DMS153 treated with DMSO at 0.1 percent for 48 hours (cell line): ENCODE measurements at regions not wholly inside any gene's neighbourhood (a gene's known extent, or its start where the extent isn't known, plus 50 kb on each side); places are given as distances from the start of the nearest gene placed in this dataset.

Experiments
- DNase-seq: peaks from one replicate; lab custom pipeline; 2025; ENCODE audit not compliant: unreplicated experiment; lab: John Stamatoyannopoulos, UW

DNA sequence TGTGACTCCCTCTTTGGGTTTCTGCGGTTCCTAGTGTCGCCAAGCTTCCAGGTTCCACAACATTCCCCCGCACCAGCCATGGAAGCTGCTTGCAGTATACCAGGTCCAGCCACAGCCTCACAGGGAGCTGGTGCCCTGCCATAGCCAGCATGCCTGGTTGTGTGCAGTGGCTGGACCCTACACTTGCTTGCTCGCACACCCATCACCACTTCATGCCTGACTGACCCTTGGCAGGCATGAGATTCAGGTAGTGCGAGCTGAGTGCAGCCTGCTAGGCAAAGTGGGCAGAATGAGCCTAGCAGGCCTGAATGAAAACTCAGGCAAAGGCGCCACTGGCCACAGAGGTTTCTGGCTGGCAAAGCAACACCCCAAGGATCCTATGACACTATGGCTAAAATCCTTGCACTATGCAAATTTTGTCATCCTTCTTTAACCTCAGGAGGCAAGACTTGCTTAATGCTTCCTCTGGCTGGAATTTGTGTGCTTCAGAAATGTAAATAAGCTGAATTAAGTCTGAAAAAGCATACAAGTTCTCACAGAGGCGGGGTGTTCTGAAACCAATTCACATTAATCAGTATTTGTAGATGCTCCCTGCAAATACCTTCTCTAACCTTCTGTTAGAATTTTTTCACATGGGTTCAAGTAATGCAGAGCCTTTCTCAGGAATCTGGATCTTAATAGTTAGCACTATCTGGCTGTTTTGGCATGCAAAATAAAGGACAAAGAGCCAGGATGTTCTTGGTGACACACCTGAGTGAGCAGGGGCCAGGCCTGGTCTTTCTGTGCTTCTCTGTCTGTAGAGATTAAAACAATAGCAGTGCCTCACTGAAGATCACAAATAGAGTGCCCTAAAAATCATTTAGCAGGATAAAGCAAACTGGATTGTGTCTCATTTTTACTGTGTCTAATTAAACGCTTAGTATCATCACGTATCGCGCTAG lies 256.9 kb downstream of the GPATCH2 start:
- no peak for DNase-seq

- DNase-seq, result no peak
These were observed 258.6 kb downstream of the GPATCH2 start for GRCh38 chr1:217372049-217372970.

DNA sequence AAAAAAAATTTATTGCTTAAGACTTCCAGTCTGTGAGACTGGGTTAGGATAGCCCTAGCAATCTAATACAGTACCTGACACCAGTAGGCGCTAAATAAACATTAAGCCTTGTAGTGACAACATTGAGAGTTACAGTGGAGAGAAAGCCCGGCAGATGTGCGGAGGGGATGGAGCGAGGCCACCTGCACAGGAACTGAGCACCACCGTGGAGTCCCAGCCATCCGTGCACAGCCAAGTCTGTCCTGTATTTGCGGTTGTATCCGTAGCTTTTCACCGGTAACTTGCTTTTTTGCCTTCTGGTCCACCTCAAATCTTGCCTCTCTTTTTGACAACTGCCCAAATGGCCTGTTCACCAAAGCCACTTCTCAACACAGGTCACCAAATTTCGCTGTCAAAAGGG lies 260.1 kb downstream of the GPATCH2 start:
- DNase-seq, result no peak

- DNase-seq, result no peak
These were observed 260.8 kb downstream of the GPATCH2 start for GRCh38 chr1:217369996-217370551.

- no peak for DNase-seq
These were observed 261.5 kb downstream of the GPATCH2 start for GRCh38 chr1:217369271-217369981.

- DNase-seq, result no peak
These were observed 266.7 kb downstream of the GPATCH2 start for GRCh38 chr1:217364220-217364619.

DNA sequence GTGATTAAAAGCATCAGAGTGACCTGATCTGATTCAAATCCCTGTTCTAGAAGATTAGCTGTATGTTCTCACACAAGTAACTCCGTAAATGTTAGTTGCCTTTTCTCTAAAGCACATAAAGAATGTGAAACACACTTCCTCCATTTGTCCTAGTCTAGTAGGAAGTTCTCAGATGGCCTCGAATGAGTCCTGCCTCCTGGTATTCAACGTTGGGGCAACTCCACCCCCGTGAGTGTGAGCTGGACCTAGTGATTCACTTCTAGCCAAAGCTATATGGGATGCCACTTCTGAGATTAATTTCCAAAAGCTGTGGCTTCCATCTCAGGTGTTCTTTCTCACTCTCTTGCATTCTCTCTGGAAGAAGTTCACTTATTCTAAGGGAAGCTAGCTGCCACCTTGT lies 267.6 kb downstream of the GPATCH2 start:
- no peak for DNase-seq

DNA sequence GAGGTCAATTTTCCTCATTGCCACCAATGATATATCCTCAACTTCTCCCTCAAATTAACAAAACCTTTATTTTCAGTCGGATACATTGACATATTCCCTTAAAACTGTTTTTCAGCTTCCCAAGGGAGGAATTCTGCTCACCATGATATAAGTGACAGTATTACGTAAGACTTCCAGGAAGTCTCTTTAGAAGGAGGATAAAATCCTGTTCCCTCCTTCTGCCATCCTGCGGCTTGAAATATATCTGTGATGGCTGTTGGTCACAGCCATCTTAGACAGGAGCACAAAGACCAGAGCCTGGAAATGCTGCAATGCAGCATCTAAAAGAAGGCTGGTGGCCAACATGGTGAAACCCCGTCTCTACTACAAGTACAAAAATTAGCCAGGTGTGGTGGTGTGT lies 270.4 kb downstream of the GPATCH2 start:
- no peak for DNase-seq

DNA sequence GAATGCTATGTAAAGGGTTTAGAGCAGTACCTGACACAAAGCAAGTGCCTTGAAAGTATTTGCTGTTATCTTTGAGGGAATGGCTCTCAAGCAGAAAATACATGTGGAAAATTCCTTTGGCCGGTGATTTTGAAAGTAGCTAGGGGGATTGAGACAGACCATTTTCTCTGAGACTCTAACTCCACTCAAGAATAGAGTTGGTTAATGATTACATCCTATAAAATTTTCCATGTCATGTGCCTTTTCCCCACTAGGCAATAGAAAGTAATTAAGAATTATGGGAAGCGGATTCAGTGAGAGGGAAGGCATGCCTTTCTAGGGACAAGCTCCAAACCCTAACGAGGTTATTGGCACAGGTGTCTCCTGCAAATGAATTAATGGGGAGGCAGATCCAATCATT lies 276.0 kb downstream of the GPATCH2 start:
- DNase-seq, result no peak

- DNase-seq, result no peak
These were observed 281.8 kb downstream of the GPATCH2 start for GRCh38 chr1:217348960-217349664.

DNA sequence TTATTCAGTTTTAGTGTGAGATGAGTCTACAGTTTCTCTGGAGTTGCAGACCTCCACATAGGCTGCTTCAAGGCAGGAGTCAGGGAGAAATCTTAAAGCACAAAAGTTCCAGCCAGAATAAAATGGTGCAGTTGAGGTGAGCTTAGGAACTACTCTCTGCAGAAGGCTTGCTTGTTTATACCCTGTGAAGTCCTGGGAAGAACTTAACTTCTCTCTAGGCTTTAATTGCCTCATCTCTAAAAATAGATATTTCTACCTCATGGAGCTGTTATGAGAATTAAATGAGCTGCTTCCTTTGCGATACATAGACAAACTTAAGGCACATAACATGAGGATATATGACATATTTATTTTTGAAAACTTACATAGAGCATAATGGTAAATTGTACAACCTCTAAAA lies 286.2 kb downstream of the GPATCH2 start:
- no peak for DNase-seq

DNA sequence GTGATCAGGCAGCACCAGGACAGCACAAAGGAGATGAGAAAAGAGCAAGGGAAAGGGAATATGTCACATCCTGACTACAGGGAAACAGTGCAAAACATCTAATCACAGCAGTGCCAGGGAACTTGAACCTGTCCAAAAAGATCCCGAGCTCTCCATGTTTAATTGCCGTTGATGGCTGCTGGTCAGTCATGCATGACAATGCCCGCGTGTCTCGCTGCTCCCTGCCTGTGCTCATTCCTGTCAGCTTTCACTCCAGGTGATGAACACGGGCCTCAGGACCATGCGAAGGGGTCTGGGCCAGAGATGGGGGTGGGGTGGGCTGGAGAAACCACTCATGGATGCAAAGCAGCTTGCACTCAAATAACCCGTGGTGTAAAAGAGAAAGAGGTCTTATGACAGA lies 287.0 kb downstream of the GPATCH2 start:
- peak; percentile 34 for DNase-seq

DNA sequence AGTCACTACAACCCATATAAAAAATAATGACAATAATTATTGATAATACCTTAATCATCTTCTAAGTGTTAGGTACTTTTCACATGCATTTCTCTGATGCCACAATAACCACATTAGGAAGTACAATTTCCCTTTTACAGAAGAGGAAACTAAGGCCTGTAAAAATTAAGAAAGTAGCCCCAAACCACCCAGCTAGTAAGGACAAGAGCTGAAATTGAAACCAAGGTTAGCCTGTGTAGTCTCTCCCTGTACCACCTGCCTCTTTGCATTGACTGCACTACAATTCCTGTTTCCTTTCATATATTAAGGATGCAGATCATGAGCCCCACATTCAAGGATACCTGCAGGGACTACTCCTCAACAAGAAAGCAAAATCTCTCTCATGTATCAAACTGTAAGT lies 288.8 kb downstream of the GPATCH2 start:
- DNase-seq, result no peak

DNA sequence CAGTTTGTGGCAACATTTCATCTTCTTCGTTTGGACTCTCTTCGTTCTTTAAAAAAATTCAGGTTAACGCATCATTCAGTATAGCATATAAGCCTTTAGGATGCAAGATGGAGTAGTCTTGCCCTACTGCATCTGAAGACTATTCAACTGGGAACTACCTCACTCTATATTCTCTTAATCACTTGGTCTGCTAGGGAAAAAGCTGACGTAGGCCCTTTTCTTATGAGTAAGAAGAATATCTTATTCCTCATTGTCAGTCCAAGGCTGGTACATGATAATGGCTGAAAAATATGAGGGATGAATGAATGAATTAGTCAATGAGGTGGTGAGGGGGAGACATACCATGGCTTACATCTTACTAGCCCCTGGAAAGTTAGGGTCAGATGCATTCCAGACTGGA lies 294.2 kb downstream of the GPATCH2 start:
- DNase-seq, result no peak

- peak; percentile 31 for DNase-seq
These were observed 297.0 kb downstream of the GPATCH2 start for GRCh38 chr1:217333939-217334338.

GRCh38 chr1:217332431-217333065 lies 298.3 kb downstream of the GPATCH2 start:
- no peak for DNase-seq

DNA sequence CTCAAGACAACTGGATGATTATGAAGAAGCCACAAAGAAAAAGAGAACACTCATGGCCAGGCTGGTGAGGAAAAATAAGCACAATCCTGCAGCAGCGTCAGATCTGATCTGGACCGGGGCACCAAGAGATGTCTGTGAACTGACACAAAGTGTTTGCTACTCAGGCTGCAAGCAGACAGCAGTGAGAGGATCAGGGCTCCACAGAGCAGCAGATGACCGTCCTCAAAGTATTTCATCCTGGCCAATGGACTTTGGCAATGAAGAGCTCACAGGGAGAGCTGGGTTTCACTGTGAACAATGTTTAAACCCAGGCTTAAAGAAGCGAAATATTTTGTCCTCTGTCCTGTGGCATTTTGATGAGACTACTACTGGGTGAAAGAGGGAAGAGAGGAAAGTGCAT lies 299.2 kb downstream of the GPATCH2 start:
- DNase-seq, result no peak

GRCh38 chr1:217327901-217328300 lies 303.0 kb downstream of the GPATCH2 start:
- DNase-seq, result no peak

DNA sequence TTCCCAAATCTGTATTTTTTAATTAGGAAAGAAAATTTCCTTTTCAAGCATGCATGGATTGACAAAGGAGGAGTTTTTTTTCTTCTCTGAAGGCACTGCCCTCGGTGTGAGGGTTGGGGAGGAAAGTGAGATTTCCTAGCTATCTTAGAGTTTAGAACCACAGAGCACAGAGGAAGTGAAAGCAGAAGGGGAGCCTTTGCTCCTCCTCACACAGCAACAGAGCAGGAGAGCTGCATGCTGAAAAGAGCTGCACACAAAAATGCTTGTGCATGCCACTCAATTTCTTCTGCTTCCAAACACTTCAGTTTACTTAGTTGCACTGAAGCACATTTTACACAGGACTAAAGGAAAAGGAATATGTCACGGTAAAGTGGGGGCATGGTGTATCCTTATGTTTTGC lies 308.1 kb downstream of the GPATCH2 start:
- DNase-seq, result no peak

DNA sequence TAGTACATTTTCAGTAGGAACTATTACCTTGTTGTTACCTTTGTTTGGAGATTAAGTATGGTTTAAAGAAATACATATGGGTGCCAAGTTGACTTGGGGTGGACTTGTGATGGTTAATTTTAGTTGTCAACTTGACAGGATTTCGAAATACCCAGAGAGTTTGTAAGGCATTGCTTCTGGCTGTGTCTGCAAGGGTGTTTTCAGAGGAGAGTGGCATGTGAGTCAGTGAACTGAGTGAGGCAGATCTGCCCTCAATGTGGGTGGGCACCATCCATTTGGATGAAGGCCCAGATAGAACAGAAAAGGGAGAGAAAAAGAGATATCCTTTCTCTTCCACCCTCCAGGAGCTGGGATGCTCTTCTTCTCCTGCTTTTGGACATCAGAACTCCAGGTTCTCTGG lies 315.5 kb downstream of the GPATCH2 start:
- no peak for DNase-seq
